Trophoblast cell (in vitro differentiated cells and primary cell): ENCODE measurements at regions not wholly inside any gene's neighbourhood (a gene's known extent, or its start where the extent isn't known, plus 50 kb on each side); places are given as distances from the start of the nearest gene placed in this dataset.

ENCODE experiments used
- DNase-seq, 2 donors: peaks; one replicate each; pipeline ENCODE4 v3.0.0-alpha.2; 2016
- H2AFZ ChIP-seq: 2 replicates; pipeline ENCODE4 v1.6.1; 2013; ENCODE audit warnings: low read length, moderate library complexity, mild to moderate bottlenecking; ENCODE audit not compliant: insufficient read depth, poor library complexity
- H2AK5ac ChIP-seq: 2 replicates; pipeline ENCODE4 v1.6.1; 2013; ENCODE audit warnings: mild to moderate bottlenecking, low read length
- H2BK120ac ChIP-seq: 2 replicates; pipeline ENCODE4 v1.6.1; 2013; ENCODE audit warnings: low read length, mild to moderate bottlenecking, moderate library complexity; ENCODE audit not compliant: insufficient read depth, poor library complexity
- H2BK12ac ChIP-seq: 2 replicates; pipeline ENCODE4 v1.6.1; 2013; ENCODE audit warnings: mild to moderate bottlenecking, low read length, moderate library complexity
- H2BK5ac ChIP-seq: 2 replicates; pipeline ENCODE4 v1.6.1; 2013; ENCODE audit warnings: low read length, low read depth, moderate library complexity, mild to moderate bottlenecking; ENCODE audit not compliant: poor library complexity
- H3K14ac ChIP-seq: 2 replicates; pipeline ENCODE4 v1.6.1; 2013; ENCODE audit warnings: mild to moderate bottlenecking, low read length
- H3K18ac ChIP-seq: 2 replicates; pipeline ENCODE4 v1.6.1; 2013; ENCODE audit warnings: mild to moderate bottlenecking, low read length
- H3K23ac ChIP-seq: 2 replicates; pipeline ENCODE4 v1.6.1; 2013; ENCODE audit warnings: low read length
- H3K27ac ChIP-seq: 2 replicates; pipeline ENCODE4 v1.5.1; 2013; ENCODE audit warnings: low read depth, mild to moderate bottlenecking, inconsistent platforms, low read length, moderate library complexity
- H3K27me3 ChIP-seq: 2 replicates; pipeline ENCODE4 v1.6.1; 2013; ENCODE audit warnings: inconsistent platforms, mild to moderate bottlenecking, low read length, moderate library complexity; ENCODE audit not compliant: insufficient read depth
- H3K36me3 ChIP-seq, 2 experiments: 1 replicate in 1 of 2; 2 replicates in 1 of 2; pipeline ENCODE4 v1.6.1; 2013; ENCODE audit warnings: low read length in 2 of 2, mild to moderate bottlenecking in 2 of 2, moderate library complexity in 1 of 2; ENCODE audit not compliant: insufficient read depth in 2 of 2, control insufficient read depth in 1 of 2
- H3K4ac ChIP-seq: 2 replicates; pipeline ENCODE4 v1.6.1; 2013; ENCODE audit warnings: low read depth, mild to moderate bottlenecking, low read length, moderate library complexity
- H3K4me1 ChIP-seq, 2 experiments: 1 replicate in 1 of 2; 2 replicates in 1 of 2; pipeline ENCODE4 v1.6.1; 2013; ENCODE audit warnings: low read length in 2 of 2, mild to moderate bottlenecking in 2 of 2, moderate library complexity in 1 of 2; ENCODE audit not compliant: insufficient read depth in 2 of 2, control insufficient read depth in 1 of 2
- H3K4me2 ChIP-seq: 2 replicates; pipeline ENCODE4 v1.6.1; 2013; ENCODE audit warnings: inconsistent platforms, mild to moderate bottlenecking, low read length, moderate library complexity
- H3K4me3 ChIP-seq: 2 replicates; pipeline ENCODE4 v1.5.1; 2013; ENCODE audit warnings: mild to moderate bottlenecking, low read depth, low read length, inconsistent platforms
- H3K79me1 ChIP-seq: one replicate; pipeline ENCODE4 v1.6.1; 2013; ENCODE audit warnings: low read length
- H3K79me2 ChIP-seq: 2 replicates; pipeline ENCODE4 v1.6.1; 2013; ENCODE audit warnings: low read length, mild to moderate bottlenecking; ENCODE audit not compliant: control insufficient read depth, insufficient read depth, poor library complexity
- H3K9ac ChIP-seq: 2 replicates; pipeline ENCODE4 v1.6.1; 2013; ENCODE audit warnings: mild to moderate bottlenecking, low read length
- H3K9me3 ChIP-seq: 2 replicates; pipeline ENCODE4 v1.6.1; 2013; ENCODE audit warnings: low read depth, mild to moderate bottlenecking, control low read depth, inconsistent platforms, low read length; ENCODE audit not compliant: insufficient read depth
- H4K12ac ChIP-seq: 2 replicates; pipeline ENCODE4 v1.6.1; 2013; ENCODE audit warnings: low read depth, mild to moderate bottlenecking, low read length, moderate library complexity
- H4K8ac ChIP-seq: 2 replicates; pipeline ENCODE4 v1.6.1; 2013; ENCODE audit warnings: low read depth, mild to moderate bottlenecking, low read length, moderate library complexity
- H4K91ac ChIP-seq: one replicate; pipeline ENCODE4 v1.6.1; 2013; ENCODE audit warnings: low read depth, mild to moderate bottlenecking, low read length, moderate library complexity
- WGBS: extraction: QIAGEN DNeasy Blood & Tissue Kit; methylation state at CpG from one replicate; pipeline ENCODE4 v1.1.7; 2013; ENCODE audit warnings: missing lambda C conversion rate; ENCODE audit not compliant: insufficient read length, insufficient coverage; ENCODE audit errors: extremely low coverage; 5-methylcytosine and 5-hydroxymethylcytosine counted together

GRCh38 chr7:51973071-51973470, 656.5 kb upstream of the COBL start:
- Histone ChIP-seq H3K14ac (no peak overlapping the region), H3K9me3 (no peaks in the 10 kb centered on the region), H3K23ac (no peak overlapping the region), H3K9ac (no peak overlapping the region), H3K4ac (no peak overlapping the region), H3K27ac (no peak overlapping the region), H3K79me1 (no peaks in the 10 kb centered on the region), H2AK5ac (no peak overlapping the region), H2BK5ac (no peak overlapping the region), H3K4me1 (no peaks in the 10 kb centered on the region), H4K91ac (no peak overlapping the region), H3K79me2 (no peaks in the 10 kb centered on the region), H4K12ac (no peak overlapping the region), H3K18ac (no peak overlapping the region), H2AFZ (no peak overlapping the region), H3K4me2 (no peak overlapping the region), H2BK12ac (no peak overlapping the region), H3K36me3 (no peaks in the 10 kb centered on the region), H3K4me3 (no peak overlapping the region), H4K8ac (no peak overlapping the region), H2BK120ac (no peak overlapping the region), H3K27me3 (no peaks in the 10 kb centered on the region)
- DNase-seq: no peak
- WGBS: no CpG with 5 or more reads among the region's 10 CpGs

GRCh38 chr7:51970961-51971665, 654.5 kb upstream of the COBL start:
- WGBS: no CpG with 5 or more reads among the region's 4 CpGs
- Histone ChIP-seq H3K4me2 (no peak overlapping the region), H3K4ac (no peak overlapping the region), H3K27ac (no peak overlapping the region), H2AFZ (no peak overlapping the region), H3K4me3 (no peak overlapping the region), H3K79me2 (no peaks in the 10 kb centered on the region), H3K23ac (no peak overlapping the region), H4K8ac (no peak overlapping the region), H2BK120ac (no peak overlapping the region), H4K12ac (no peak overlapping the region), H3K18ac (no peak overlapping the region), H3K36me3 (no peaks in the 10 kb centered on the region), H3K4me1 (no peaks in the 10 kb centered on the region), H3K14ac (no peak overlapping the region), H4K91ac (no peak overlapping the region), H3K9ac (no peak overlapping the region), H2BK12ac (no peak overlapping the region), H3K9me3 (no peaks in the 10 kb centered on the region), H2BK5ac (no peak overlapping the region), H3K27me3 (no peaks in the 10 kb centered on the region), H3K79me1 (no peaks in the 10 kb centered on the region), H2AK5ac (no peak overlapping the region)
- DNase-seq: no peak

- H3K4me2 ChIP-seq: no peak overlapping the region
- H4K12ac ChIP-seq: no peak overlapping the region
- H3K27me3 ChIP-seq: no peaks in the 10 kb centered on the region
- H2AFZ ChIP-seq: no peak overlapping the region
- no peak for DNase-seq
- H2AK5ac ChIP-seq: no peak overlapping the region
- H3K9ac ChIP-seq: no peak overlapping the region
- H3K27ac ChIP-seq: no peak overlapping the region
- no peaks in the 10 kb centered on the region for H3K4me1 ChIP-seq
- no peak overlapping the region for H3K23ac ChIP-seq
- H4K8ac ChIP-seq: no peak overlapping the region
- H3K36me3 ChIP-seq: no peaks in the 10 kb centered on the region
- H3K4me3 ChIP-seq: no peak overlapping the region
- H3K79me1 ChIP-seq: no peaks in the 10 kb centered on the region
- H2BK120ac ChIP-seq: no peak overlapping the region
- no peaks in the 10 kb centered on the region for H3K9me3 ChIP-seq
- H2BK5ac ChIP-seq: no peak overlapping the region
- H3K18ac ChIP-seq: no peak overlapping the region
- H3K14ac ChIP-seq: no peak overlapping the region
- no peak overlapping the region for H4K91ac ChIP-seq
- WGBS: no CpG with 5 or more reads among the region's 2 CpGs
- H3K79me2 ChIP-seq: no peaks in the 10 kb centered on the region
- no peak overlapping the region for H3K4ac ChIP-seq
- H2BK12ac ChIP-seq: no peak overlapping the region
These were observed 651.9 kb upstream of the COBL start for GRCh38 chr7:51968461-51968860.

- no peak overlapping the region for H4K91ac ChIP-seq
- no peak overlapping the region for H2AK5ac ChIP-seq
- H3K18ac ChIP-seq: no peak overlapping the region
- no peak overlapping the region for H4K12ac ChIP-seq
- no peaks in the 10 kb centered on the region for H3K9me3 ChIP-seq
- DNase-seq: no peak
- H3K9ac ChIP-seq: no peak overlapping the region
- no peak overlapping the region for H2BK12ac ChIP-seq
- H3K14ac ChIP-seq: no peak overlapping the region
- H3K23ac ChIP-seq: no peak overlapping the region
- no peak overlapping the region for H3K4ac ChIP-seq
- no peak overlapping the region for H3K27ac ChIP-seq
- no peak overlapping the region for H3K4me2 ChIP-seq
- no peak overlapping the region for H2AFZ ChIP-seq
- H3K79me2 ChIP-seq: no peaks in the 10 kb centered on the region
- H3K4me1 ChIP-seq: no peaks in the 10 kb centered on the region
- no peaks in the 10 kb centered on the region for H3K27me3 ChIP-seq
- no peak overlapping the region for H2BK5ac ChIP-seq
- no peak overlapping the region for H2BK120ac ChIP-seq
- no peaks in the 10 kb centered on the region for H3K36me3 ChIP-seq
- no CpG with 5 or more reads among the region's 5 CpGs for WGBS
- no peak overlapping the region for H4K8ac ChIP-seq
- no peaks in the 10 kb centered on the region for H3K79me1 ChIP-seq
- no peak overlapping the region for H3K4me3 ChIP-seq
These were observed 648.8 kb upstream of the COBL start for GRCh38 chr7:51965454-51965853.
